Pancreas (tissue), 10 donors: ENCODE measurements at regions not wholly inside any gene's neighbourhood (a gene's known extent, or its start where the extent isn't known, plus 50 kb on each side); places are given as distances from the start of the nearest gene placed in this dataset.
A peak's percentile ranks its signal among the peaks of the same experiment; 100 is the strongest.

ENCODE experiments used
- ATAC-seq, 4 donors: fragments of 200-7000 bp; cut with Tn5 transposase; one replicate each; pipeline versions ENCODE4 v1.8.0 to v1.9.1; 2020; ENCODE audit warnings: mild to moderate bottlenecking in 4 of 4, moderate library complexity in 4 of 4
- DNase-seq, 6 donors: peaks; one replicate each; pipeline ENCODE4 v3.0.0-alpha.2; 2020
- FAIRE-seq: peaks from 2 replicates; lab custom pipeline; 2012; peaks lifted over from hg19 to GRCh38; lab: Jason Lieb, UNC
- H3K27ac ChIP-seq, 4 donors: fragments of 200-600 bp; sonication (generic); 1 replicate in 3 of 4; 2 replicates in 1 of 4; pipeline versions ENCODE4 v1.5.0 to v1.8.0; 2020
- H3K27me3 ChIP-seq, 4 donors: fragments of 200-600 bp; one replicate each; pipeline ENCODE4 v1.8.0; 2021
- H3K36me3 ChIP-seq, 3 donors: fragments of 200-600 bp; sonication (generic) in 1 of 3; one replicate each; pipeline versions ENCODE4 v1.5.0 to v1.8.0; 2020 to 2021
- H3K4me1 ChIP-seq, 3 donors: fragments of 200-600 bp; one replicate each; pipeline ENCODE4 v1.8.0; 2021
- H3K4me3 ChIP-seq, 4 donors: fragments of 200-600 bp; sonication (generic) in 2 of 4; one replicate each; pipeline versions ENCODE4 v1.5.0 to v1.8.0; 2020 to 2021
- H3K9me3 ChIP-seq, 4 donors: fragments of 200-600 bp; one replicate each; pipeline ENCODE4 v1.8.0; 2021
- CTCF ChIP-seq, 4 donors: fragments of 200-600 bp; sonication (generic) in 3 of 4; IDR thresholded peaks; one replicate each; pipeline versions ENCODE4 v1.5.0 to v1.8.0; 2021; ENCODE audit warnings: antibody characterized with exemption in 4 of 4
- WGBS, 2 donors: extraction: QIAGEN DNeasy Blood & Tissue Kit; methylation state at CpG; one replicate each; pipeline ENCODE4 v1.1.7; 2013; 5-methylcytosine and 5-hydroxymethylcytosine counted together
- intact Hi-C, 3 donors: fragments of 100-400 bp; cut with DNase I; formaldehyde crosslinking; loops; one replicate each; pipeline versions ENCODE4 v1.11.1 to v1.14.2; 2022
- donor health status: healthy with polysubstance abuse.
- donor health status: DM: no; HTN: no; CAD: no; lungs with moderate emphysema.
- donor health status: DM: no; HTN: no; CAD: no.
- donor health status: control.
- donor health status: control.
- donor health status: Bipolar disorder and iron deficiency.
- donor health status: DM: yes; HTN: yes; CAD: no.
- donor health status: DM: no; HTN: no; CAD: no.
- donor health status: DM: no; HTN: no; CAD: no.
- donor health status: DM: yes; HTN: yes; CAD: no.

- no peak for DNase-seq
- Histone ChIP-seq H3K27me3 (no peaks in the 10 kb centered on the region), H3K9me3 (no peaks in the 10 kb centered on the region), H3K4me1 (no peaks in the 10 kb centered on the region), H3K36me3 (no peaks in the 10 kb centered on the region), H3K27ac (no peak overlapping the region), H3K4me3 (no peak overlapping the region)
- TF ChIP-seq CTCF (IDR thresholded peaks at IDR 0.05), result no peak
- intact Hi-C loops, result no loop called here
- ATAC-seq, result peak in 1 of 4 donors; percentile 43
- 71 to 73% methylated on average over 3 of the region's 3 CpGs for WGBS, 2 donors
- FAIRE-seq, result no peak
Observed at GRCh38 chr10:118953598-118954393, 75.7 kb upstream of the NANOS1 start.

- WGBS, 2 donors, result 64 to 68% methylated on average over 3 of the region's 3 CpGs
Observed at GRCh38 chr10:118955531-118955930, 74.0 kb upstream of the NANOS1 start.

GRCh38 chr10:118955951-118956801 is 73.3 kb upstream of the NANOS1 start:
- WGBS, 2 donors, result 87 to 90% methylated on average over 4 of the region's 4 CpGs
- ATAC-seq, result no peak

More at GRCh38 chr10:118955531-118955930, 74.0 kb upstream of the NANOS1 start:
- Histone ChIP-seq H3K27ac (no peak overlapping the region), H3K4me1 (no peaks in the 10 kb centered on the region), H3K9me3 (no peaks in the 10 kb centered on the region), H3K36me3 (no peaks in the 10 kb centered on the region), H3K27me3 (no peaks in the 10 kb centered on the region), H3K4me3 (no peak overlapping the region)
- no peak for TF ChIP-seq CTCF (IDR thresholded peaks at IDR 0.05)
- FAIRE-seq (no peak), ATAC-seq (no peak), DNase-seq (no peak)
- intact Hi-C loops, result no loop called here

GRCh38 chr10:118956802-118957442 is 72.6 kb upstream of the NANOS1 start:
- ATAC-seq (no peak), FAIRE-seq (no peak), DNase-seq (no peak)
- Histone ChIP-seq H3K36me3 (no peaks in the 10 kb centered on the region), H3K4me1 (no peaks in the 10 kb centered on the region), H3K27ac (no peak overlapping the region), H3K4me3 (no peak overlapping the region), H3K9me3 (no peaks in the 10 kb centered on the region), H3K27me3 (no peaks in the 10 kb centered on the region)
- intact Hi-C loops, result no loop called here
- TF ChIP-seq CTCF (IDR thresholded peaks at IDR 0.05), result no peak
- WGBS, 2 donors, result 73 to 80% methylated on average over 5 of the region's 5 CpGs

More at GRCh38 chr10:118955951-118956801, 73.3 kb upstream of the NANOS1 start:
- no peaks in the 10 kb centered on the region for H3K4me1 ChIP-seq
- no peaks in the 10 kb centered on the region for H3K9me3 ChIP-seq
- intact Hi-C loops, result no loop called here
- no peaks in the 10 kb centered on the region for H3K36me3 ChIP-seq
- DNase-seq (no peak), FAIRE-seq (no peak)
- H3K27ac ChIP-seq, result no peak overlapping the region
- H3K27me3 ChIP-seq, result no peaks in the 10 kb centered on the region
- no peak overlapping the region for H3K4me3 ChIP-seq
- no peak for TF ChIP-seq CTCF (IDR thresholded peaks at IDR 0.05)
